DND-41 (cell line): ENCODE measurements at regions not wholly inside any gene's neighbourhood (a gene's known extent, or its start where the extent isn't known, plus 50 kb on each side); places are given as distances from the start of the nearest gene placed in this dataset.

ENCODE experiments used
- EZH2 ChIP-seq: IDR thresholded peaks from 3 replicates; pipeline ENCODE4 v1.6.1; 2012; ENCODE audit warnings: borderline replicate concordance, low read depth, mild to moderate bottlenecking, moderate library complexity, low read length, inconsistent platforms; ENCODE audit not compliant: severe bottlenecking
- TF ChIP-seq, protein P1 (sequence below): IDR thresholded peaks from 2 replicates; pipeline ENCODE4 v1.5.1; 2012; ENCODE audit warnings: borderline replicate concordance, low read length, moderate library complexity, mild to moderate bottlenecking; ENCODE audit not compliant: poor library complexity, severe bottlenecking; ENCODE audit errors: extremely low read depth

DNA sequence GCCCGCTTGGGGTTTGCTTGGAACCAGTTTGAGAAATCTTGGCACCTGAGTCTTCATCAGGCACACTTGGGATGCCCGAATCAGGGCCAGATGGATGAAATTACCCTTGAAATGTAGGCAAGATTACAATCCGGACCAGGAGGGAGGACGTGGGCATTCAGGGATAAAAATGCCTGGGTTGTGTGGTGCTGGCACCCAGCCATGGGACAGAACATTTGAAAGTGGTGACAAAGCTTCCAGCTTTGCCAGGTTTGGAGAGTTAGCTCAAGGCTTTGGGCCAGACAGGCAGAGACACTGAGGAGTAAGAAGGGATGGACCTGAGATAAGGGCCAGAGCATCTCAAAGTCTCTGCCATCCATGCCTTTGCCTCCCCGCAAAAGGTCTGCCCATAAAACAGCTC, 182.2 kb downstream of the TTC32 start:
- TF ChIP-seq, protein P1, sequence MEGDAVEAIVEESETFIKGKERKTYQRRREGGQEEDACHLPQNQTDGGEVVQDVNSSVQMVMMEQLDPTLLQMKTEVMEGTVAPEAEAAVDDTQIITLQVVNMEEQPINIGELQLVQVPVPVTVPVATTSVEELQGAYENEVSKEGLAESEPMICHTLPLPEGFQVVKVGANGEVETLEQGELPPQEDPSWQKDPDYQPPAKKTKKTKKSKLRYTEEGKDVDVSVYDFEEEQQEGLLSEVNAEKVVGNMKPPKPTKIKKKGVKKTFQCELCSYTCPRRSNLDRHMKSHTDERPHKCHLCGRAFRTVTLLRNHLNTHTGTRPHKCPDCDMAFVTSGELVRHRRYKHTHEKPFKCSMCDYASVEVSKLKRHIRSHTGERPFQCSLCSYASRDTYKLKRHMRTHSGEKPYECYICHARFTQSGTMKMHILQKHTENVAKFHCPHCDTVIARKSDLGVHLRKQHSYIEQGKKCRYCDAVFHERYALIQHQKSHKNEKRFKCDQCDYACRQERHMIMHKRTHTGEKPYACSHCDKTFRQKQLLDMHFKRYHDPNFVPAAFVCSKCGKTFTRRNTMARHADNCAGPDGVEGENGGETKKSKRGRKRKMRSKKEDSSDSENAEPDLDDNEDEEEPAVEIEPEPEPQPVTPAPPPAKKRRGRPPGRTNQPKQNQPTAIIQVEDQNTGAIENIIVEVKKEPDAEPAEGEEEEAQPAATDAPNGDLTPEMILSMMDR: no peak
- TF ChIP-seq EZH2: no peak
